Caco-2 (cell line): ENCODE measurements at regions not wholly inside any gene's neighbourhood (a gene's known extent, or its start where the extent isn't known, plus 50 kb on each side); places are given as distances from the start of the nearest gene placed in this dataset.

Experiments used
- BruUV-seq: library from RNA; stranded (reverse); fragments of 400-500 nt; replicated peaks from 2 replicates; lab custom pipeline; 2021; lab: Mats Ljungman, UMichigan
- CTCF ChIA-PET: fragments of 300-600 bp; sonication (Branson Sonifier 250); formaldehyde crosslinking; loops from one replicate; lab custom pipeline; 2022; ENCODE audit warnings: antibody characterized with exemption; lab: Charles Lee
- POLR2A ChIA-PET: fragments of 300-600 bp; sonication (Branson Sonifier 250); formaldehyde crosslinking; loops from one replicate; lab custom pipeline; 2022; ENCODE audit warnings: antibody characterized with exemption; lab: Charles Lee
- DNase-seq, 2 experiments: peaks; one replicate each; pipeline versions ENCODE4 v3.0.0 to v3.0.0-alpha.2; 2020 to 2022
- H3K27me3 ChIP-seq: replicated peaks from 2 replicates; pipeline ENCODE4 v1.6.0; 2011; ENCODE audit warnings: low read length; ENCODE audit not compliant: control insufficient read depth, insufficient read depth
- H3K36me3 ChIP-seq: 2 replicates; pipeline ENCODE4 v1.5.1; 2011; ENCODE audit warnings: low read length; ENCODE audit not compliant: control insufficient read depth, insufficient read depth
- H3K4me1 ChIP-seq: fragments of 250-450 bp; sonication (Bioruptor Pico); 2 replicates; pipeline ENCODE4 v1.5.1; 2020; ENCODE audit warnings: mild to moderate bottlenecking
- H3K4me3 ChIP-seq: 2 replicates; pipeline ENCODE4 v1.5.1; 2011; ENCODE audit warnings: low read depth, mild to moderate bottlenecking, control low read depth, low read length
- H3K9me3 ChIP-seq: fragments of 250-450 bp; sonication (Bioruptor Pico); 2 replicates; pipeline ENCODE4 v1.5.1; 2020; ENCODE audit warnings: mild to moderate bottlenecking, moderate library complexity
- H3K27ac Mint-ChIP-seq: one replicate; pipeline ENCODE4 v1.8.0; 2022; ENCODE audit warnings: mixed read lengths; ENCODE audit not compliant: unreplicated experiment
- H3K27me3 Mint-ChIP-seq: one replicate; pipeline ENCODE4 v1.8.0; 2022; ENCODE audit warnings: mixed read lengths; ENCODE audit not compliant: insufficient read depth, unreplicated experiment
- H3K36me3 Mint-ChIP-seq: one replicate; pipeline ENCODE4 v1.8.0; 2022; ENCODE audit warnings: mild to moderate bottlenecking, mixed read lengths; ENCODE audit not compliant: insufficient read depth, unreplicated experiment
- H3K4me1 Mint-ChIP-seq: one replicate; pipeline ENCODE4 v1.8.0; 2022; ENCODE audit warnings: low read depth, mixed read lengths; ENCODE audit not compliant: unreplicated experiment
- H3K4me3 Mint-ChIP-seq: one replicate; pipeline ENCODE4 v1.8.0; 2022; ENCODE audit warnings: mild to moderate bottlenecking, moderate library complexity, mixed read lengths; ENCODE audit not compliant: unreplicated experiment
- H3K9me3 Mint-ChIP-seq: one replicate; pipeline ENCODE4 v1.8.0; 2022; ENCODE audit warnings: mixed read lengths; ENCODE audit not compliant: unreplicated experiment
- intact Hi-C: fragments of 100-400 bp; cut with micrococcal nuclease; formaldehyde crosslinking; loops from one replicate; pipeline ENCODE4 v1.10.0; 2022; ENCODE audit not compliant: unreplicated experiment
- TF ChIP-seq, protein P1 (sequence below), 2 experiments: fragments of 200-600 bp in 1 of 2; IDR thresholded peaks; 1 replicate in 1 of 2; 2 replicates in 1 of 2; pipeline versions ENCODE4 v1.5.1 to v1.8.0; 2011 to 2022; ENCODE audit warnings: antibody characterized with exemption in 1 of 2, control low read depth in 1 of 2, inconsistent platforms in 1 of 2, low read depth in 1 of 2, low read length in 1 of 2, mild to moderate bottlenecking in 1 of 2, moderate library complexity in 1 of 2; ENCODE audit not compliant: insufficient read depth in 1 of 2, severe bottlenecking in 1 of 2, unreplicated experiment in 1 of 2

DNA sequence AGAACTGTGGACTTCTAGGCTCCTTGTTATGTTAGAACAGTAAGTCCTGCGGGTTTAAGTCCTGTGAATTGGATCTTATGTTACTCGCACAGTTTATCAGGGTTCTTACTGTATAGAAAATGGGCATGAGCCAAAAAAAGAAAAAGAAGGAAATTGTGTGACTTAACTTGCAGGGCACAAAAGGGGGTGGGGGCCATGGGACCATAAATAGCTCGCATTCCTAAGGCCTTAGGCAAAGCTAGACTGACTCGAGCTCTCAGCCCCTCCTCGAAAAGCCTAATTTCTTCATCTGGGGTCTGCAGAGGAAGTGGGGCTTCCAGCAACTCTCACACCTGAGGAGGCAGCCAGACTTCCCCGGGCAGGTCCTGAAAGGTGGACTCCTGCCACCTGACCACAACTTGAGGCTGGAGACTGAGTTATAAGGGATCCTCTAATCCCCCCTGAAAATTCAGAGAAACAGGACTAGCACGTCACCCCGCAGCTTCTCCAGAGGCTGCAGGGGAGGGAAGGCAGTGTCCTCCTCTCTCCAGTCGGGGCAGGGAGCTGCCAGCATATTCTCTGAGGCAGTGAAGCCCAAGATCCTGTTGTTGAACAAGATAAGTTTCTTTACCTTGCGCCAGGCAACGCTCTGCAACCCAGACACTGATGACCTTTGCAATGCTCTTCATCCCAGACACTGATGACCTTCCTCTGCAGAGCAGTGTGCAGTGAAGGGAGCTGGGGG is 280.5 kb downstream of the PCNX1 start:
- H3K4me1 Mint-ChIP-seq = peaks cover 22% of the 10 kb centered on the region
- no peaks in the 10 kb centered on the region for H3K27me3 Mint-ChIP-seq
- TF ChIP-seq, protein P1, sequence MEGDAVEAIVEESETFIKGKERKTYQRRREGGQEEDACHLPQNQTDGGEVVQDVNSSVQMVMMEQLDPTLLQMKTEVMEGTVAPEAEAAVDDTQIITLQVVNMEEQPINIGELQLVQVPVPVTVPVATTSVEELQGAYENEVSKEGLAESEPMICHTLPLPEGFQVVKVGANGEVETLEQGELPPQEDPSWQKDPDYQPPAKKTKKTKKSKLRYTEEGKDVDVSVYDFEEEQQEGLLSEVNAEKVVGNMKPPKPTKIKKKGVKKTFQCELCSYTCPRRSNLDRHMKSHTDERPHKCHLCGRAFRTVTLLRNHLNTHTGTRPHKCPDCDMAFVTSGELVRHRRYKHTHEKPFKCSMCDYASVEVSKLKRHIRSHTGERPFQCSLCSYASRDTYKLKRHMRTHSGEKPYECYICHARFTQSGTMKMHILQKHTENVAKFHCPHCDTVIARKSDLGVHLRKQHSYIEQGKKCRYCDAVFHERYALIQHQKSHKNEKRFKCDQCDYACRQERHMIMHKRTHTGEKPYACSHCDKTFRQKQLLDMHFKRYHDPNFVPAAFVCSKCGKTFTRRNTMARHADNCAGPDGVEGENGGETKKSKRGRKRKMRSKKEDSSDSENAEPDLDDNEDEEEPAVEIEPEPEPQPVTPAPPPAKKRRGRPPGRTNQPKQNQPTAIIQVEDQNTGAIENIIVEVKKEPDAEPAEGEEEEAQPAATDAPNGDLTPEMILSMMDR (IDR thresholded peaks at IDR 0.05; ENCODE audit: insufficient read depth in 1 of 2, low read depth in 1 of 2, low read length in 1 of 2, severe bottlenecking in 1 of 2, unreplicated experiment in 1 of 2) = no peak
- ChIA-PET POLR2A (interaction anchor here (0.5 to 0.7 kb wide), 3 partner anchors 17 to 136 kb away, joined by 3 to 10 read pairs (median 3); no protein-coding TSS in a partner anchor), CTCF (interaction anchor here (0.6 to 1.6 kb wide), 4 partner anchors 20 to 134 kb away, joined by 4 to 5 read pairs (median 5); no protein-coding TSS in a partner anchor)
- Histone ChIP-seq H3K36me3 (no peaks in the 10 kb centered on the region), H3K9me3 (no peaks in the 10 kb centered on the region), H3K4me3 (no peak overlapping the region), H3K27me3 (no peaks in the 10 kb centered on the region), H3K4me1 (peaks cover 31% of the 10 kb centered on the region)
- H3K36me3 Mint-ChIP-seq = no peaks in the 10 kb centered on the region
- H3K4me3 Mint-ChIP-seq = peak overlapping the region; percentile 48
- no TSS peak for BruUV-seq
- H3K9me3 Mint-ChIP-seq = peaks cover 9% of the 10 kb centered on the region
- intact Hi-C loops = loop anchor here (1.0 to 2.0 kb wide), 4 partner anchors 12 to 133 kb away; partner anchors contain the start of gene SIPA1L1
- H3K27ac Mint-ChIP-seq = peak overlapping the region; percentile 95
- peak; percentile 72 to 82 for DNase-seq

DNA sequence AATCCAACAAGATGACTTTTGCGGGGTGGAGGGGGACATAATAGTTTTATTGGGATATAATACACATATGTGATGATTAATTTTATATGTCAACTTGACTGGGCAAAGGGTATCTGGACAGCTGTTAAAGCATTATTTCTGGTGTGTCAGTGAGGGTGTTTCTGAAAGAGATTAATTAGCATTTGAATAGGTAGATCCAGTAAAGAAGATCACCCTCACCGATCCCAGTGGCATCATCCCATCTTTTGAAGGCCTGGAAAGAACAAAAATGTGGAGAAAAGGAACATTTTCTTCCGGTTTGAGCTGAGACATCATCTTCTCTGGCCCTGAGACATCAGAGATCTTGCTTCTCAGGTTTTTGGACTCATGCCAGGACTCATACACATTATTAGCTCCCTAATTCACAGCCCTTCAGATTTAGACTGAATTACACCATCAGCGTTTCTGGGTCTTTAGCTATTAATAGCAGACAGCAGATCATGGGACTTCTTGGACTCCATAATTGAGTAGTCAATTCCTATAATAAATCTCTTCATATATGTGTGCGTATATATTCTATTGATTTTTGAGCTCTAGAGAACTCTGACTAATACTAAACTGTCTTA is 283.6 kb downstream of the PCNX1 start:
- intact Hi-C loops = no loop called here
- H3K36me3 ChIP-seq = no peaks in the 10 kb centered on the region
- TF ChIP-seq, protein P1 (IDR thresholded peaks at IDR 0.05; ENCODE audit: insufficient read depth in 1 of 2, low read depth in 1 of 2, low read length in 1 of 2, severe bottlenecking in 1 of 2, unreplicated experiment in 1 of 2) = no peak
- no peak overlapping the region for H3K27ac Mint-ChIP-seq
- peaks cover 34% of the 10 kb centered on the region for H3K4me1 ChIP-seq
- H3K4me3 ChIP-seq = no peak overlapping the region
- POLR2A ChIA-PET = no interaction called here
- no peak for DNase-seq
- no peaks in the 10 kb centered on the region for H3K27me3 Mint-ChIP-seq
- no peaks in the 10 kb centered on the region for H3K36me3 Mint-ChIP-seq
- H3K9me3 Mint-ChIP-seq = peaks cover 16% of the 10 kb centered on the region
- H3K4me1 Mint-ChIP-seq = peaks cover 30% of the 10 kb centered on the region
- H3K27me3 ChIP-seq = no peaks in the 10 kb centered on the region
- no TSS peak for BruUV-seq
- H3K4me3 Mint-ChIP-seq = no peak overlapping the region
- no peaks in the 10 kb centered on the region for H3K9me3 ChIP-seq
- CTCF ChIA-PET = no interaction called here

DNA sequence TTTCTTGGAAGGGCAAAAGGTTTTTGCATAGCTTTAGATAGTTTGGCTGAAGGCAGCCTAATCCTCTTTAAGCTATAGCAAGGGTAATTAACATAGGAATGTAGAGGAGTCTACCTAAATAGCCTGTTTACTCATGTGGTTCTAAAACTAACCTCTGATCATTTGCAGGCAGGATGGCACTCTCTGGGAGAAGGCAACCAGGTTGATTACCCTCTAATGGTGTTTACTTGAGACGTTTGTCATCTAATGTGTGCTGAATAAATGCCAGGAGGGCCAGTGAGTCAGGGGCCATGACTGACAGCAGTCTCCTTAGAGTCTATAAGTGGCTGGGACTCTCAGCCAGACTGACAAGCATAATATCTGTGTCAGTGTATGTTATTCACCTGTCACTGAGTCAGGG is 286.4 kb downstream of the PCNX1 start:
- Histone ChIP-seq H3K9me3 (no peaks in the 10 kb centered on the region; the same call in 1 of the 2 replicates), H3K4me1 (peaks cover 10% of the 10 kb centered on the region), H3K27me3 (no peaks in the 10 kb centered on the region), H3K4me3 (no peak overlapping the region), H3K36me3 (no peaks in the 10 kb centered on the region)
- ChIA-PET POLR2A (no interaction called here), CTCF (no interaction called here)
- H3K36me3 Mint-ChIP-seq = no peaks in the 10 kb centered on the region
- no peak overlapping the region for H3K4me3 Mint-ChIP-seq
- peaks cover 14% of the 10 kb centered on the region for H3K4me1 Mint-ChIP-seq
- BruUV-seq = no TSS peak
- no peaks in the 10 kb centered on the region for H3K27me3 Mint-ChIP-seq
- H3K9me3 Mint-ChIP-seq = peaks cover 12% of the 10 kb centered on the region
- H3K27ac Mint-ChIP-seq = no peak overlapping the region
- TF ChIP-seq, protein P1 (IDR thresholded peaks at IDR 0.05; ENCODE audit: insufficient read depth in 1 of 2, low read depth in 1 of 2, low read length in 1 of 2, severe bottlenecking in 1 of 2, unreplicated experiment in 1 of 2) = no peak
- no peak for DNase-seq
- intact Hi-C loops = no loop called here
